T-helper 1 cell treated with Interleukin-12 subunit alpha and Interleukin-12 subunit beta and Interleukin-4 antibody, amounts not matched to agents 30 μg/mL and 1 μg/mL, for 36 hours (primary cell): ENCODE measurements at regions not wholly inside any gene's neighbourhood (a gene's known extent, or its start where the extent isn't known, plus 50 kb on each side); places are given as distances from the start of the nearest gene placed in this dataset.

ENCODE experiments used
- H3K27ac Mint-ChIP-seq: one replicate; pipeline ENCODE4 v1.8.0; 2021; ENCODE audit warnings: mild to moderate bottlenecking, mixed read lengths
- H3K27me3 Mint-ChIP-seq: one replicate; pipeline ENCODE4 v1.8.0; 2021; ENCODE audit warnings: low read depth, mixed read lengths
- H3K36me3 Mint-ChIP-seq: one replicate; pipeline ENCODE4 v1.8.0; 2021; ENCODE audit warnings: low read depth, mixed read lengths
- H3K4me1 Mint-ChIP-seq: one replicate; pipeline ENCODE4 v1.8.0; 2021; ENCODE audit warnings: low read depth, mixed read lengths
- H3K4me3 Mint-ChIP-seq: one replicate; pipeline ENCODE4 v1.8.0; 2021; ENCODE audit warnings: mild to moderate bottlenecking, moderate library complexity, mixed read lengths
- H3K9me3 Mint-ChIP-seq: one replicate; pipeline ENCODE4 v1.8.0; 2021; ENCODE audit warnings: mixed read lengths

GRCh38 chr2:128425731-128426620 is 107.3 kb upstream of the HS6ST1 start:
- Mint-ChIP-seq H3K27me3 (peaks cover 24% of the 10 kb centered on the region), H3K36me3 (no peaks in the 10 kb centered on the region), H3K9me3 (peaks cover 12% of the 10 kb centered on the region), H3K4me1 (no peaks in the 10 kb centered on the region), H3K27ac (no peak overlapping the region), H3K4me3 (no peak overlapping the region)

GRCh38 chr2:128427413-128427755 is 108.7 kb upstream of the HS6ST1 start:
- no peaks in the 10 kb centered on the region for H3K36me3 Mint-ChIP-seq
- no peak overlapping the region for H3K4me3 Mint-ChIP-seq
- H3K4me1 Mint-ChIP-seq: no peaks in the 10 kb centered on the region
- H3K27me3 Mint-ChIP-seq: peaks cover 30% of the 10 kb centered on the region
- no peak overlapping the region for H3K27ac Mint-ChIP-seq
- peaks cover 12% of the 10 kb centered on the region for H3K9me3 Mint-ChIP-seq

DNA sequence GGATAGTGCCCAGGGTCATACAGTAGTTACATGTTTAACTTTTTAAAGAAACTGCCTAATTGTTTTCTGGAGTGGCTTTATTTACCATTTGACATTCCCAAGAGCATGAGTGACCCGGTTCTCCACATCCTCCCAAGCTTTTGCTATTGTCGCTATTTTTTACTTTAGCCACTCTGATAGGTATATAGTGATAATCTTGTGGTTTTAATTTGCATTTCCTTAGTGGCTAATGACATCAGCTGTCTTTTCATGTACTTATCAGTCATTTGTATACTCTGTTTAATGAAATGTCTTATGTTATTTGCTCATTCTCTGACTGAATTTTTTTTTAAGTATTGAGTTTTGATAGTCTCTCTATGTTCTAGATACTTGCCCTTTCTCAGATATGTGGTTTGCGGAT is 109.7 kb upstream of the HS6ST1 start:
- Mint-ChIP-seq H3K9me3 (peaks cover 12% of the 10 kb centered on the region), H3K4me3 (no peak overlapping the region), H3K27me3 (peaks cover 33% of the 10 kb centered on the region), H3K4me1 (no peaks in the 10 kb centered on the region), H3K27ac (no peak overlapping the region), H3K36me3 (no peaks in the 10 kb centered on the region)

DNA sequence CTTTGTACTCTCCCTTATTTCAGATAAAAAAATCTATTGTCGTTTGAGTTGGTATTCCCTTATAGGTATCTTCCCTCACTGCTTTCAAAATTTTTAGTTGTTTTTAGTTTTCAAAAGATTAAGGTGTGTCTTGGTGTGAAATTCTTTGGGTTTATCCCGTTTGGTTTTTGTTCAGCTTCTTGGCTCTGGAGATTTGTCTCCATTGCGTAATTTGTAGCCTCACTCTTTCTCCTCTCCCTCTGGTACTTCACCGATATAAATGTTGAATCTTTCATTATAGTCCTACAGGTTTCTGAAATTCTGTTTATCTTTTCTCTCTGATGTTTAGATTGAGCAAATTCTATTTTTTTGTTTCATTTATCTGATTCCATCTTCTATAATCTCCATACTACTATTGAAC is 113.8 kb upstream of the HS6ST1 start:
- no peak overlapping the region for H3K27ac Mint-ChIP-seq
- no peaks in the 10 kb centered on the region for H3K36me3 Mint-ChIP-seq
- peaks cover 34% of the 10 kb centered on the region for H3K27me3 Mint-ChIP-seq
- H3K9me3 Mint-ChIP-seq: peaks cover 12% of the 10 kb centered on the region
- H3K4me3 Mint-ChIP-seq: no peak overlapping the region
- H3K4me1 Mint-ChIP-seq: no peaks in the 10 kb centered on the region

DNA sequence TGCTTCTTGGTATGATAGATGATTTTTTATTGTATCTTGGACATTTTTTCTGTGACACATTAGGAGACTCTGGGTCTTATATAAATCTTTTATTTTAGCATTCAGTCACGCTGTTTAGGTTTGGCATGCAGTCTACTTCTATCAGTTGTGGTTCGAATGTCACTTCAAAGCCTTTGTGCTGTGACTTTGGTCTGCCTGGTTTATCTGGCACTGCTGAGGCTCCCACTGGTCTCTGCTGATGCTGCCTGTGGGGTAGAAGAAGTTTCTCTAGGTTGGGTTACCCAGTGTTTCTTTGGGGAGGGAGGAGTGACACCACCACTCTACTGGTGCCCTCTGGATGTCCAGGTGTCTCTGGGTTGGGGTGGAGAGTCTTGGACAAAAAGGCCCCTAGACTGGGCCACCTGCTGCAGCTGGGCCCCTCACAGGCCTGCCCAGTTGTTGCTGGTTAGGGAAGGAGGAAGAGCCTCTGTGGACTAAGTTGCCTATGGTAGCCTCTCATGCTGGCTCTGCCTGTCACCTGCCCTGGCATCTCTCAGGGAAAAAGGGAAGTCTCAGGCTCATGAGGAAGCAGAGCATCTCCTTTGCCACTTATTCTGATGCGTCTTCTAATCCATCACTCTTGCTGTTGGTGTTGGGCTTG is 115.4 kb upstream of the HS6ST1 start:
- Mint-ChIP-seq H3K36me3 (no peaks in the 10 kb centered on the region), H3K27ac (no peak overlapping the region), H3K4me1 (no peaks in the 10 kb centered on the region), H3K27me3 (peaks cover 28% of the 10 kb centered on the region), H3K9me3 (peaks cover 12% of the 10 kb centered on the region), H3K4me3 (no peak overlapping the region)

- Mint-ChIP-seq H3K27ac (no peak overlapping the region), H3K27me3 (peaks cover 13% of the 10 kb centered on the region), H3K4me1 (no peaks in the 10 kb centered on the region), H3K9me3 (no peaks in the 10 kb centered on the region), H3K4me3 (no peak overlapping the region), H3K36me3 (no peaks in the 10 kb centered on the region)
These were observed 117.2 kb upstream of the HS6ST1 start for GRCh38 chr2:128435576-128436478.

- Mint-ChIP-seq H3K27ac (no peak overlapping the region), H3K27me3 (peaks cover 13% of the 10 kb centered on the region), H3K36me3 (no peaks in the 10 kb centered on the region), H3K4me1 (no peaks in the 10 kb centered on the region), H3K4me3 (no peak overlapping the region), H3K9me3 (no peaks in the 10 kb centered on the region)
These were observed 118.0 kb upstream of the HS6ST1 start for GRCh38 chr2:128436479-128437203.

- Mint-ChIP-seq H3K27ac (no peak overlapping the region), H3K4me3 (no peak overlapping the region), H3K9me3 (no peaks in the 10 kb centered on the region), H3K4me1 (no peaks in the 10 kb centered on the region), H3K36me3 (no peaks in the 10 kb centered on the region), H3K27me3 (peaks cover 10% of the 10 kb centered on the region)
These were observed 118.5 kb upstream of the HS6ST1 start for GRCh38 chr2:128437204-128437565.

DNA sequence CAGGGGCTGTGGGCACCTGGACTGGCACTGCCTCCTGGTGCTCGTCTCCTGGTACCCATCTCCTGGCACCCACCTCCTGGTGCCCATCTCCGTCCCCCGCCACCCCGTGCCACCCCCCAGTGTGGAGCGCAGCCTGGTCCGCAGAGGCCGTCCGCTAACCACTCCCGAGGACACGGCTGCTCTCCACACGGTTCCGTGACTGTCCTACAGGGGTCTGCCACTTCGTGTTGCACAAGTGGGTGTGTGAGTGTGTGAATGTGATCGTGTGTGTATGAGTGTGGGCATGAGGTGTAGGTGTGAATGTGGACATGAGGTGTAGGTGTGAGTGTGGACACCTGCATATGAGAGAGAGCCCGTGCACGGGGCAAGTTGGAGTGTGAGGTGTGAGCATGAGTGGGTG is 119.4 kb upstream of the HS6ST1 start:
- Mint-ChIP-seq H3K27me3 (peaks cover 4% of the 10 kb centered on the region), H3K4me3 (no peak overlapping the region), H3K9me3 (no peaks in the 10 kb centered on the region), H3K36me3 (no peaks in the 10 kb centered on the region), H3K27ac (no peak overlapping the region), H3K4me1 (no peaks in the 10 kb centered on the region)

GRCh38 chr2:128438586-128438985 is 119.9 kb upstream of the HS6ST1 start:
- H3K36me3 Mint-ChIP-seq: no peaks in the 10 kb centered on the region
- H3K4me1 Mint-ChIP-seq: no peaks in the 10 kb centered on the region
- H3K27ac Mint-ChIP-seq: no peak overlapping the region
- H3K9me3 Mint-ChIP-seq: no peaks in the 10 kb centered on the region
- peaks cover 4% of the 10 kb centered on the region for H3K27me3 Mint-ChIP-seq
- no peak overlapping the region for H3K4me3 Mint-ChIP-seq

- no peaks in the 10 kb centered on the region for H3K9me3 Mint-ChIP-seq
- H3K4me1 Mint-ChIP-seq: no peaks in the 10 kb centered on the region
- H3K36me3 Mint-ChIP-seq: no peaks in the 10 kb centered on the region
- no peaks in the 10 kb centered on the region for H3K27me3 Mint-ChIP-seq
- H3K27ac Mint-ChIP-seq: no peak overlapping the region
- H3K4me3 Mint-ChIP-seq: no peak overlapping the region
These were observed 120.5 kb upstream of the HS6ST1 start for GRCh38 chr2:128439031-128439790.

- Mint-ChIP-seq H3K4me1 (no peaks in the 10 kb centered on the region), H3K4me3 (no peak overlapping the region), H3K36me3 (no peaks in the 10 kb centered on the region), H3K9me3 (no peaks in the 10 kb centered on the region), H3K27me3 (no peaks in the 10 kb centered on the region), H3K27ac (no peak overlapping the region)
These were observed 121.4 kb upstream of the HS6ST1 start for GRCh38 chr2:128439791-128440665.
